ENCODE measurements at regions not wholly inside any gene's neighbourhood (a gene's known extent, or its start where the extent isn't known, plus 50 kb on each side); places are given as distances from the start of the nearest gene placed in this dataset.

DNA sequence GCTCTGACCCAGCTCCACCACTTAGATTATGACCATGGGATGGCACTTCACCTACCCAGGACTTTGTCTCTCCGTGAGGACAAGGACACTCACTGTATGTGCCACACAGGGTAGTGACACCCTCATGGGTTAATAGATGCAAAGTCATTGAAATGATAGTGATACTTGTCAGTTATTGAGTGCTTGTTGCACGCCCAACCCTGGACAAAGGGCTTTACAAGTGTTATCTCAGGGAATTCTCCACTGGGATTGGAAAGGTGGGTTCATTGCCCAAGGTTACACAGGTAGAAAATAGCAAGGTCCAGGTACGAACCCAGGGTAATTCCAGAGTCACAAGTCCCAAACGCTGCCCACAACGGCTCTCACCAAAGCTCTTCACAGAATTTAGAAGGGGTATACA, 158.2 kb downstream of the TRIM29 start:
- no peak for DNase-seq

DNA sequence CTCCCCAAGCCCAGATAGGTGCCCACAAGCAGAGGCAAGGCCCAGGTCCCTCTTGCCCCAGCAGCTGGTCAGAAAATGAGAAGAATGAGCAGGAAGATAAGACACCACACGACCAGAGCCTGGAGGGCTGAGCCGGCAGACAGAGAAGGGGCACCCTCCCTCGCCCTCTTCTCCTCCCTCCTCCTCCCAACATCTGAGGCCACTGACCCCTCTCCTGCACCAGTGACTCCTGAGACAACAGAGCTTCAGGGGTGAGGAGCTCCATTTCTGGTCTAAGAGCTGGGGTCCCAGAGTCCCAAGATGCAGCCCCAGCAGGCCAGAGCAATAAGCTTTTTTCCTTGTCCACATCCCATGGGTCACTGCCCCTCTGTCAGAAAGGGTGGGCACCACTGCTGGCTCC, 159.2 kb downstream of the TRIM29 start:
- DNase-seq: no peak

DNA sequence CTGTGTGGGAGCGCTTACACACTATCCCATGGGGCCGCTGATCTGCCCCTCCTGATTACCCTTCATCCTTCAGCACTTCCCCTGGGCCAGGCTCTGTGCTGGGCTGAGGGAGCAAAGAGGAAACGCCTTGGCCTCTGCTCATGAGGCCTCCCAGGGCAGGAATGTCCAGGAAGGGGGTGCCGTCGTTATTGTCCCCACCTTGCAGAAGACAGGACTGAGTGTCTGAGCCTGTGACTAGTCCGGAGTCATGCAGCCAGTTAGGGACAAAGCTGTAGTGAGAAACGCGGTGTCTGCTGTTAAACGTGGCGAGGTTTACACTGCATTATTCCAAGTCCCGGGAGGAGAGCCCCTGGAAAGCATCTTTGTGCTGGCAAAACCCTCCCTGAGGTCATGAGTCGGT, 160.0 kb downstream of the TRIM29 start:
- no peak for DNase-seq

DNA sequence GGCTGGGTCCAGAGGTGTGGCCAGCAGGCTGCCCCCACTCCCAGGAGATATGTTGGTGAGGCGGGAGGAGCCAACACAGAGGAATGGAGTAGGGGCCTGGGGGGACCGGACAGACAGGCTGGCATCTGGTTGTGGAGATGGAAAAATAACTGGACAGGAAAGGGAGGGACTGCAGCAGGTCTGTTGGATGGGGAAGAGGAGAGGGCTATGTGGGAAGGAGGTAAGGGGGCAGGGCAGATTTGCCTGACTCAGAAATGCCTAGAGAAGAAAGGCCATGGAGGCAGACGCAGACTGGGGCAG, 160.4 kb downstream of the TRIM29 start:
- no peak for DNase-seq

DNA sequence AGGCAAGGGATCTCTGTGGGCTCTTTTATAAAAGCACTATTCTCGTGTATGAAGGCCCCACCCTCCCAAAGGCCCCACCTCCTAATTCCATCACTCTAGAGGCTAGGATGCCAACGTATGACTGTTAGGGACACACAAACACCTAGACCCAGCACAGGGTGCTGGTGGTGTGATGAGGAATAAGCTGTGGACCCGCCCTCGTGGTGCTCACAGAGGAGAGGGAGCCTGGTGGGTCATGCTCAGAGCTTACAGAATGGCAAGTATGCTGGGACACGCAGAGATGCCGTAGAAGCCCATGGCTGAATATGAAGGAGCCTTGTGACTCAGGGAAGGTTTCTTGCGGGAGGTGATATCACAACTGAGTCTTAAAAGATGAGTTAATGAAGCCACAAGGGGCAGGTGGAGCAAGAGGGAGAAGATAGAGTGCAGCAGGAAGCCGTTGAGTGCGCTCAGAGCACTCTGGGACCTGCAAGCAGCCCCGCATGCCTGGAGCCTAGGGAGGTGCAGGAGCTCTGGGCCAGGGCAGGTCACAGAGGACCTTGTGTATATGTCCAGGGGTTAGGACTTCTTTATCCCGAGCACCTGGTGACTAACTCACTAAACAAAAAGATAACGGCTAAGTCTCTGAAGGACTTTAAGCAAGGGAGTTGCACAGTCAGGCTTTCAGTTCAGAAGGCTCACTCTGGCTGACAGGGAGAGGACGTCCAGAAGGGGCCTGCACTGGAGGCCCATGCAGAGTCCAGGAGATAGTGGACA, 160.9 kb downstream of the TRIM29 start:
- peak; percentile 60 for DNase-seq

DNA sequence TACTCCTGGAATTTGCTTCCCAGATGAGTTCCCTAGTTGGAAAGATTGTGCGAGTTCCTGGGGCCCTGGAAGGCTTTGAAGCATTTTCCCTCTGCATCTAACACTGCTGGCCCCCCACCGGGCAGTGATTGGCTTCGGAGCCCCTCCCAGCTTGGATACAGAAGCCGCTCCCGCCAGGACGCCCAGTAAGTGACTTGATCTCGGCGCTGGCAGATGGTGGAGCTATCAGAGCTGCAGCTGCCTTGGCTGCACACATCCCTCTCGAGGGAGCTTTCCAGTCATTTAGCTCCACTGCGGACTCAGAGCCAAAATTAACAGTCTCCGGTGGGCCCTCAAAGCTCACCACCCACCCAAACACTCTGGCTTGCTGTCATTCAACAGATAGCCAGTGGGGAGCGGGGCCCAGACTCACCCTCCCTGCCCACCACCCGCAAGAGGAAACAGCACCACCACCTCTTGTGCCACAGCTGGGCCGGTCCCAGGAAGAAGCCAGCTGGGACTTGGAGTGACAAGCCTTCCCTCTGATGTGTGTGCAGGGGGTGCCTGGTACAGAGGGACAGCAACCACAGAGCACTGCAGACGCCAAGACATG, 162.3 kb downstream of the TRIM29 start:
- peak; percentile 86 for DNase-seq

DNA sequence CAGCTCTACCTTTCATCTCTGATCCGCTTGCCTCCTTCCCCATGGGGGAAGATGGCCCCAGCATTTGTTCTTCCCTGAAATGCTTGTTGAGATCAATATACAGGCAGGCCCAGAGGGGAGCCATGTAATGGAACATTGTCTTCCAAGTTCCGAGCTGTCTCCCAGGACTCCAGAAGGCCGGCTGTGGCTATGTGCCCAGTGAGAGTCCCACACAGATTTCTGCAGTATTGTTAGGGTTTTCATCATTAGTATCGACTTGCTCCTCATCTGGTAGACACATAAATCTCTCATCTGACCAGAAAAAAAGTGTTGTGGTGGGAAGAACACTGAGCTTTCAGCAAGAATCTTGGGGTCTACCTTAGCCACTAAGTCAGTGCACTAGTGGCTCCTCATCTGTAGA, 163.4 kb downstream of the TRIM29 start:
- peak; percentile 29 for DNase-seq

DNA sequence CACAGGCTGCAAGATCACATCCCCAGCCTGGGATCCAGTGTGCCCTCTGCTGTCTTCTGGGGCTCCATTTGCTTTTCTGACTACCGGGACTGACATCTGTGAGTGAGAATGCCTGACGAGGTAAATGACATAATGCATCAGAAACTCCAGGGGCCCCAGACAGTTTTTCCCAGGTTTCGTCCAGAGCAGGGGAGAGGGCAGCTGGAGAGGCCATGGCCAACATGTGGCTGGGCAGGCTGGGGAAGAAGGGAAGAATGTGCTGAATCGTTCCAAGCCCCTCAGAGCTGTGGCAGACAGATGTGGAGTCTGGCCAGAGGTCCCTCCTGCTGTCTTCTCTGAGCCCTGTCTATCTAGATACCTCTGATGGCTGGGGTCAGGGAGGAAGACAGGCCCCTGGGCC, 163.9 kb downstream of the TRIM29 start:
- DNase-seq: no peak

DNA sequence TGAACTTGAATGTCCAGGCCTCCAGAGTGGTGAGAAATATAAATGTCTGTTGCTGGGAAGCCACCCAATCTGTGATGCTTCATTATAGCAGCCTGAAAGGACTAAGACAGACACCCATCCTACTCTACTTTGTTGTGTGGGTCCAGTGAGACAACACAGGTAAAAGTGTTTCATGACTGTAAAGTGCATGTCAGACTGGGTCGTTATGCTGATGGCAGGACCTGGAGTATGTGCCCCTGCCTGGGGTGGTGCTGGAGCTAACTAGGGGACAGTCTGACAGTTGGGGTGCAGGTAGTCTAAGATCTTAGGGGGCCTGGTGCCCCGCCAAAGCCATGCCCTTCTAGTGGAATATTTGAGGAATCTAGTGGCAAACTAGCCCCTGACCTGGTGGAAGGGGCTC, 165.6 kb downstream of the TRIM29 start:
- no peak for DNase-seq

DNA sequence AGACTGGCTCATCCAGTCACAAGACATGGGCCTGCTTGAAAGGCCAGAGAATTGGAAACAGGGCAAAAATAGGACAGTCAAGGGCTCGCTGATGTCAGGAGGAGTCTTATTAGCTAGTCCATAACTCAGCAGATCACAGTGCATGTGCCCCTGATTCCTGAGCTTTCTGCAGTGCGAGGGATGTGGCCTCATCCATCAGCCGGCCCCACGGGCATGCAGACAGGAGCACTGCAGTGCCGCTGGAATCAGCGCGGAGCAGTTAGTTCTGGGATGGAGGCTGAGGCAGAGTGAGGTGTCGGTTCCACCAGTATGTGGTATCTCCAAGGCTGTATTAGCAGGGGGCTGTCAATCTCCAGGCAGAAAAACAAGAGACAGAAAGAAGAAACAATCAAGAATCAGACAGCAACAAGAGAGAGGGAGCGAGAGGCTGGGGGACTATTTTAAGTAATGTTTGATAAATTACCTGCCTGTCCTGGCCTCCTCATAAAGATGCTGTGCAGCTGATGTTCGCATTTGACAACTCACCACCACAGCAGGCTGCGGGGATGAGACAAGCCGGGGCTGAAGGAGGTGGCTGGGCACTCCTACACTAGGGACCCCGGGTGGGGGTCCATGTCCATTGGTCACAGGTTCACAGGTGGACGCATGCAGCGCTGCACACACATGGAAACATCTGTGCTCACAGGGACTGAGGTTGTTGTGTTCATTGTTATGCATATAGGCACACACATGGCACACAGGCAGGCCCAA, 167.2 kb downstream of the TRIM29 start:
- DNase-seq: no peak

DNA sequence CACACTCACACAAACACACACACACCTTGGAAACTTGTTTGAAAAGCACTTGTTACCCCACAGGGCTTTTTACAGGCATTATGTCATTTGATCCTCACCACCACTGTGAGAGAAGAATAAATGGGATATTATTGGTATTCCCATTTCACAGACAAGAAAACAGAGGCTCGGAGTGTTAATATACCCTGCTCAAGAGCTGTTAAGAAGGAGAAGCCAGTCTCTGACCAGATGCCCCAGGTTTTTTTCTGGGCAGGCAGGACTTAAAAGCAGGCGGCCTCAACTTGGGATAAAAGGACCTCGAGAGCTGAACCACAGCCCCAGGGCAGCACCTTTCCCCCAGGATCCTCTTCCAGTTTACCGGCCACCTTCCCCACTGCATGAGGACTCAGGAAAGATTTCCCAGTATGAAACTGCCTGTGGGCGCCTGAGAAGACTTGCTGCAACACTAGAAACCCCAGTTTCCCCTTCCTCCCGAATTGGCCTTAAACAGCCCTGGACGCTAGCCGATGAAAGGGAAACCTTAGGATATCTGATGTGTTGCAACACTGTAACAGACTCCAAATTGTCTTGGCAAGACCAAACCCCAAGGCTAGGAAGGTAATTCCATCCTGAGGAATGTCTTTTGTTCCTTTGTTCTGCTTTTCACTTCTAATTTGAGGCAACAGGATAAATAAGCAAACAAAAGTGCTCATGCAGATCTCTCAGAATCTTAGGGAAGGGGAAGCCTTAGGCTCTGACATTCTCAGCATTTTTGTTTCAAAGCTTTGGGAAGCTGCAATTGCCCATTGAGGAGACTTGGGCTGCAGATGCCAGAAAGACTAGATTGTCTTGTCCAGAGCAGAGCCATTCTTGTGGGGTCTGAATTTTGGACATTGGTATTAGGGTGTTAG, 173.5 kb downstream of the TRIM29 start:
- no peak for DNase-seq

DNA sequence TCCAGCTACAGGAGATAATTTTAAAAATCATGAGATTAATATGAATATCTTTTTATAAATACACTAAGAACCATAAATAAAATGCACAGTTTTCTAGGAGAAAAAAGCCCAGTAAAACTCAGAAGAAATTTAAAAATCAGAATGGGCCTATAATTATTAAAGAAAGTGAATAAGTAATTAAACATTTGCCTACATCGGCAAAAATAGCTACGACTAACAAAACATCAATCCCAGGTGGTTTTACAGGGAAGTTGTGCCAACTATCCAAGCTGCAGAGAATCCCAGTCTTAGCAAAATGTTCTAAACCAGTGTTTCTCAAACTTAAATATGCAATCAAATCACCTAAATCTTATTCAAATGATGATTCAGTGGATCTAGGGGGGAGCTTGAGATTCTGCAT, 180.0 kb downstream of the TRIM29 start:
- DNase-seq: no peak

DNA sequence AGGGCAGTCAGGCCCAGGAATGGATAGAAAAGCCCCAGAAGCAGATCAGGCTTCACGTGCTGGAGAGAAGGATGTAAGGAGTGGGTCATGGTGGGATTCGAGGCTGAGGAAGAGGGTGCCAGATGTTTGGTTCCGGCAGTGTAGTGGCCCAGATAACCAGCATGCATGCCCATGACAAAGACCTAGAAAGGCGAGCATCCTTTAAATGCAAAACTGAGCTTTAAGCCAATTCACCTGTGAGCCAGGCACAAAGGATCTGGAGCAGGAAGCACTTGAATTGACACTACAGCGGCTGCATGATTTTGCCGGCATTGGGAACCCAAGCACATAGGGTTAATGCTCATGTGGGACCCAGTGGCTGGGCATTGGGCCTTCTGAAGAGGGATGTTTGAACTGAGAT, 185.5 kb downstream of the TRIM29 start:
- DNase-seq: no peak

DNA sequence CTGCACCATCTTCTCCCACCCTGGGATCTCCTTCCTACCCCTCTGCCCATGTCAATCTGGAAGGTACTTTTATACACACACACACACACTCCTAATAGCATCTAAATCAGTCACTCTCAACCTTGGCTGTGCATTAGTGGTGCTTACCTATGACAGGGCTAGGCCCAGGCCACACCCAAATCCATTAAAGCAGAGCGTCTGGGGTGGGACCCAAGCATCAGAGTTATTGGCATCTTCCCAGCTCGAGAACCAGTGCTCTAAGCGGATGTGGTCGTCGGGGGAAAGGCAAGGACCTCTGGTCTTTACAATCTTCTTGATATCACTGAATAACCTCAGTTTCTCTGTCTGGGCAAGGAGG, 194.6 kb downstream of the TRIM29 start:
- DNase-seq: no peak

DNA sequence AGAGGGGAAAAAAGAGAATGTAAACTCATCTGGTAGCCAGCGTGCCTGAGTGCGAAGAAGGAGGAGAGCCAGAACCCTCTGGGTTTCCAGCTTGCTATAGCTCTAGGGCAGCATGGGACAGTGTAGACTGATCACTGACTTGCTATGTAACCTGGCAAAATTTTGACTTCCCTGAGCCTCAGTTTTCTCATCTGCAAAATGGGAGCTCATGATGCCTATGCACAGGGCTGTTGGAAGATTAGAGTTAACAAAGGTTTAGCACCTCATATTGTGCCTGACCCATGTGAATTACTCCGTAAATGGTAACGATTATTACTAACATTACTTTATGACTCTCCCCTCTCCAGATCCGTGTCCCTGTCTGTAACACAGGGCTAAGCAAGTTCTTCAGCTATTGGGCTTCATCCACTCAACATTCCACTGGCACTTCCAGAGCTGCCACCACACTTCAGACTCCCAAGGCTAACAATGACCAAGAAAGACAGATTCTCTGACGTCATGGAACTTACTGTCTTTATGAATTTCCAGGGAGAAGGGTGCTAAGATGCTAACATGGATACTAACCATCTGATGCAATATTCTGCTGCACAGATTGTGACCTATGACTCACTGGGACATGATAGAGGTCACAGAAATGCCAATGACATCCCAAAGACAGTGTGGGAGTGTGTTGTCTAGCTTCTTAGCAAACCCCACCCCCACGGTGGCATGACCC, 195.2 kb downstream of the TRIM29 start:
- no peak for DNase-seq

DNA sequence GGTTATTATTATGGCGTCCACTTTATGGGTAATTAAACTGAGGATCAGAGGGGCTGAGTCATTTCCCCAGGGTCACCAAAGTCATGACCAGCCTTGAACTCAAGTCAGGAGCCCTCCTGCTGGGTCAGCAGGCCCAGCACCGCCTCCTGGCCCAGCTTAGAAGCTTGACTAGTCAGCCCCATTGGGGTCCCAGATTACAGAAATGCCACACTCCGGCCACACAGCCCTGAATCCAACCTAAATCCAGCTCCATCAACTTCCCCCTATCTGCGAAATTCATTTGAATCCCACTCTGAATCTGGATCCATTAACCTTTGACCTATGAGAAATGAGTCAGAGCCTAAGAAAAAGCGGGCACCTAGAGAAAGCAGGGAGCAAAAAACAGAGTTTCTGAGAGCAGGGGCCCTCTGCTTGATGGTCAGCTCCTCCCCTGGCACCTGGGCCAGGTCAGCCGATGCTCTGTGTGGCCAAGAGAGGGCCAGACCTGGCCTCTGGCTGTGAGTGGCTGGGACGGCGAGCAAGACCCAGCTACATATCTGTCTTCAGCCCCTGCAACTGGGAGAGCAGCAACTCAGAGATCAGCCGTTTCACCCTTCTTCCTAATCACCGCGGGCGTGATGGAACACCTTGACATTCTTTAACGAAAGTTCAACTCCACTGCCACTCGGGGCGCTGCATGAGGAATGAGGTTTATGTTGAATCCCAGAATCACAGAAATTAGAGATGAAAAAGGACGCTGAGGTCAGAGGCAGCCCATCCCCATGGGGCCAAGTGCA, 196.1 kb downstream of the TRIM29 start:
- DNase-seq: no peak

DNA sequence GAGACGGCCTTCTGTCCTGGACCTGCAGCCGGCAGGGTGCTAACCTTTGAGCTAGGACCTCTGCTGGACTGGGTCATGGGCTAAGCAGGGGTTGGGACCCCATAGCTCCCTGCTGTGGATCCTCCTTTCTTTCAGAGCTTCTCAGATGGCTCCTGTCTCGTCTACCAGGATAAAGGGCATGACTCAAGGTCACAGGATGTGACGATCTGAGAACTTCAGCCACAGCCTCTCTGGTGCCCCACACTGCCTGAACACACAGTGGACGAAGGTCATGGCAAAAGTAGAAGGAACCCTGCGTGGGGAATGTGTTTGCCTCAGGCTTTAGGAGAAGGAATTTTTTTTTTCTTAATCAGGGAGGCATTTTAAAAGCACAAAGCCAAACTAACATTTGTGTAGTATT, 196.7 kb downstream of the TRIM29 start:
- DNase-seq: no peak

DNA sequence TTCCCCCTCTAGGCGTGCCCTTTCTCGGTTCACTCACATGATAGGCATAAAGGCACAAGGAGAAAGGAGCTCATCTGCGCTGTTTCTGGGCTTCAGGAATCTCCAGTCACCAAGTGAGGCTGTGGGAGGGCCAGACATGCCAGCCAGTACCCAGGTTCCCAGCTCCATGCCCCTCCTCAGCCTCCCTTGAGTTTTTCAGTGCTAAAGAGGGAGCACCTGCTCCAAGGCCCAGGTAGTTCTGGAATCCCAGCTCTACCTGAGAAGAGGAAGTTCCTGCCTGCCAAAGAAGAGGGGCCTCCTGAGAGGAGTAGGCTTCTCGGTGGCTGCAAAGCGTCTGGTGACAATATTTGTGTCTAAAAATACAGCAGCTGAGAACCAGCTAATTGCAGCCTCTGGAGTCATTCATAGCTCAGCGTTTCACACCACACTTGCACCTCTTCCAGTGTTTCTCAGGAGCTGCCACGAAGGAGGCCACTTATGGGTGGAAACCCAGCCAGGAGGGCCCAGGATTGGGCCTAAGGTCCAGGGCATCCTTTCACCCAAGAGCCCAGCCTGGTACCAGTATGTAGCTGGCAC, 197.4 kb downstream of the TRIM29 start:
- DNase-seq: no peak

DNA sequence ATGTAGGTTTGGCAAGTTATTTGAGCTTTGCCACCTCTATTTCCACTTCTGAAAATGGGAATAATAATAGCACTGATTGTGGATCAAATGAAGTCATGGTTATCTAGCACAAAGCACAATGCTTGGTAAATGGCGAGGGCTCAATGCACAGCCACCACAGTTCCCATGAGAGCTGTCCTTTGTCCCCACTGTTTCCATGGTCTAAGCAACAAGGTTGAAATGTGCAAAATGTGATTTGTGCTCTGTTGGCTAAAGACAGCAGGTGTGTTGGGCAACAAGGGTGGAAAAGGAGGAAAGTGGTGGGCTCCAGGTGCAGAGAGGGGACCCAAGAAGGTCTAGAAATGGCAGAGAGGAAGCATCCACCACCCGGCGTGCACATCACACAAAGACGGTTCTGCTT, 200.5 kb downstream of the TRIM29 start:
- peak; percentile 67 for DNase-seq

DNA sequence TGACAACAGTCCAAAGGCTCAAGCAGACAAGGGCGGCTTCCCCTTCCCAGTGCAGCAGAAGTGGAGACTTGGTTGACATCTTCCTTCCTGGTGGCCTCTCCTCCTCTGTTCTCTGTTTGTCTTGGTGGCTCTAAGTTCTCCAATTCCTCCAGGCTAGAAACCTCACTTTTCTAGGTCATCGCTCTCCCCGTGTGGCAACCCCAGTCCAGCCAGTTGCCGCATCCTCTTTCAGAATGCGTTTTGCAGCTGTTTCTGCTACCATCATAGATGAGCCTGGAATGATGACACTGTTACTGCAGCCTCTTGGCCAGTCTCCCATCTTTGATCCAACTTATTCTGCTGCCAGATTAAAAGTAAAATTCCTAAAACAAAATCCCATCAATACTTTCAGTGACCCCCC, 201.5 kb downstream of the TRIM29 start:
- no peak for DNase-seq

DNA sequence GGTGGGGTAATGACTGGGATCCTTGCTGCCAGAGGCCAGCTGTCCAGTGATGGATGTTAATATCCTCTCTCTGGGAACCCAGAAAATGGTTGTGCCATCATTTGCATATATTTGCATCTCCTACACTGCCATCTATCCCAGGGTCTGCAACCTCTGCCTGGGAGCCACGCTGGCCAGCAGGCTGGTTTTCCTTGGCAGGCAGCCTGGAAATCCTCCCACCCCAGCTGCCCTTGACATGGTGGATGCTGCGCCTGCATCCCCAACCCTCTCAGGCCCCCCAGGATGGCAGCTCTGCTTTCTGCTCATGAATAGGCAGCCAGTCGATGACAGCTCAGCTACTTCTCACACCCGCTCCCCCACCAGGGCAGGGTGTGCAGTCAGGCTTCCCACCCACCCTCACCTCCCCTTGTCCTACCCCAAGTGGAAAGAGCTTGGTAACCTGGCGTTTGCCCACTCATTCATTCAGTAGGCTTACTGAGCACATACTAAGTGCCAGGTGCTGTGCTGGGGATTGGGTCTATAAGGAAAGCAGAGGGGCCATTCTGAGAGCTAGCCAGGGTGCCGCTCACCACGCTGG, 202.5 kb downstream of the TRIM29 start:
- peak; percentile 23 for DNase-seq
